ENCODE measurements at regions not wholly inside any gene's neighbourhood (a gene's known extent, or its start where the extent isn't known, plus 50 kb on each side); places are given as distances from the start of the nearest gene placed in this dataset.

DNA sequence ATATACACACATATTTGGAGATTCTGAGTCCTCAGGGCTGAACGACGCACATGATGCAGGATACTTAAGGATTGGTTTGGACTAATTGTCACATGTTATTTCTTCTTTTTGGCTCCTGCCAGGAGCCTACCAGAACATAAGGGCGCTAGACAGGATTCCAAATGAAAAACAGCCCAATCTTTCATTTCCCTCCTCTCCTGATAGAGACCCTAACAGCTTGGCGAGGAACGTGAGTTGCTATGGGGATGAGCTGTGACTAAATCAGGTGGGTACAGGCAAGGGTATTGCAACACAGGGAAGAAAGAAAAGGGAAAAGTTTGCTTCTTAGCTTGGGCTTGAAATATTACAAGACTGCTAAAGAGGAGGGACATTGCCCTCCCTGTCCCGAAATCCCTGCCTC lies 109.9 kb downstream of the AIPL1 start:
- no peak for DNase-seq (ENCODE audit: low spot score)

DNA sequence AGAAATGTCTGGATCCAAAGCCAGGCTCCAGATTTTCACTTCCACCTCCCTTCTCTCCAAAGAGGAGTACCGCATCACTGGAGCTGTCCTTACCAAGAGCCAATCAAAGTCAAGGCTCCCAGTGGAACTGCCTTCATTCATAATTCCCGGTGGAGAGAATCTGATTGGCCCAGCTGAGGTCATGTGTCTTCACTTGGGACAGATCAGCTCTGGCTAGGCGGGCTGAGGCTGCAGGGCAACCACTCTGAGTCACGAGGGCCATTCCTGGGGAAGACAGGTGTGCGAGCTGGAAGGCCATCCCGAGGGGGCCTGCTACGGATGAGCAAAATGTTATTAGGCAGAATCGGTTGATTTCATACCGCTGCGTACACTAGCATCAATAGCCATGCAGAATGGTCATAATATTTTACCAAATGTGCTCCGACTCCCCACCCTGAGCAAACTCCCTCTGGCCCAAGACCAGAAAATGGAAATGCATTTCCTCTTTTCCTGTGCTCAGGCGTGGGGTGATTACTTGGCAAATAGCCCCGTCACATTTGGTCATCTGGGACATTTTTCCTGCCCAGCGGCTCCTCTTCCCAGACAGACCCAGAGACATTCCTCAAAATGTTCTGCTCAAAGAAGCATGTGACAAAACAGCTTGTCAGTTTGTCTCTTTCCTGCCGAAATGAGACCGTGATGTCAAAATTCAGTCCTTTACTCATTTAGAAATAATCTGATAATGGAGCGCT lies 111.1 kb downstream of the AIPL1 start:
- DNase-seq (ENCODE audit: low spot score): no peak

DNA sequence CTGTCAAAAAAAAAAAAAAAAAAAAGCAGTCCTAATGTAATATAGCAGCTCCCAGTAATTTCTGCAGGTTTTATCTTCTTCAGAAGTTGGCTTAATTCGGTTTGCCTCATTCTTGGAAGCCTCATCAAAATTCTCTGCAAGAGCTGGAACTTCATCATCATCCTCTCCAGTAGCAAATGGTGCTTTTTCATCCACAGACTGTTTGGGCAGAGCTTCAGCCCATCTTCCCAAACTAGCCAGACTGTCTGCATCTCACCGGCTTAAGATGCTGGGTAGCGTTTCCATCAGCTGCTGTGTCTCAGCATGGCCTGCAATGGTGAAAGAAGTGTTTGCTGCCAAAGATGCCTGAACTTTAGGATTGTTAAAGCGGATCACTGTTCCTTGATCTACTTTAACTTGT lies 112.6 kb downstream of the AIPL1 start:
- no peak for DNase-seq (ENCODE audit: low spot score)

DNA sequence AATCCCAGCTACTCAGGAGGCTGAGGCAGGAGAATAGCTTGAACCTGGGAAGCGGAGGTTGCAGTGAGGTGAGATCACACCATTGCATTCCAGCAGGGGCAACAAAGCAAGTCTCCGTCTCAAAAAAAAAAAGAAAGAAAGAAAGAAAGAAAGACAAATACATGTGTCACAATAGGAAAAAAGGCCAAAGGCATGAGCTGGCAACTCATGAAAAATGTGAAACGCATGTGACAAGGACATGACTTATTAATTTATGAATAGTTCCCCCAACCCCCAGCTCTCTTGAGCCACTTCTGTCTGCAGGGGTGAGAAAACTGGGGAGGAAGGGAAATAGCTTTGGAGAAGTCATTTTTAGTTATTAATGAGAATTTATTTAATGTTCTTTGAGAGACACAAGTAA lies 120.6 kb downstream of the AIPL1 start:
- no peak for DNase-seq (ENCODE audit: low spot score)

DNA sequence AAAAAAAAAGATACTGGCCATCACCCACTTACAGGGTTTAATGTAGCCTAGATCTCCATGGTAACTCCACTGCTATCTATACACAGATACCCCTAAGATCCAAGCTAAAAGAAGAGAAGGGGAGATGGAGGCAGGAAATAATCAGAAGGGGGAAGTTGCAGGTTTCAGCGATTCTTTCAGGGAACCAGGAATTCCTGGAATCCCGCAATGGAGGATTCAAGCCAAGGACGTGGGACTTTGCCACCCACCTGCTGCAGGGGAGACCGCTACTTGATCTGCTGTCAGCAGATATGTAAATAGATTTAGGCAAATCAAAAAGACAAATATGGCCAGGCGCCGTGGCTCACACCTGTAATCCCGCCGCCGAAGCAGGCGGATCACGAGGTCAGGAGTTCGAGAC lies 121.1 kb downstream of the AIPL1 start:
- DNase-seq (ENCODE audit: low spot score): no peak

DNA sequence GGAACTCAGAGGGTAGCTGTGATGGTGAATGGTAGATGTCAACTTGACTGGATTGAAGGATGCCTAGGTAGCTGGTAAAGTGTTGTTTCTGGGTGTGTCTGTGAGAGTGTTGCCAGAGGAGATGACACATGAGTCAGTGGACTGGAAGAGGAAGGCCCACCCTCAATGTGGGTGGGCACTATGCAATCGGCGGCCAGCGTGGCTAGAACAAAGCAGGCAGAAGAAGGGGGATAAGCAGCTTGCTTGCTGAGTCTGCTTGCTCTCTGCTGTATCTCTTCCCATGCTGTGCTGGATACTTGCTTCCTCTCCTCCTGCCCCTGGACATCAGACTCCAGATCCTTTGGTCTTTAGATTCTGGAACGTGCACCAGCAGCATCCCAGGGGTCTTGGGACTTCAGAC lies 128.1 kb downstream of the AIPL1 start:
- no peak for DNase-seq (ENCODE audit: low spot score)

DNA sequence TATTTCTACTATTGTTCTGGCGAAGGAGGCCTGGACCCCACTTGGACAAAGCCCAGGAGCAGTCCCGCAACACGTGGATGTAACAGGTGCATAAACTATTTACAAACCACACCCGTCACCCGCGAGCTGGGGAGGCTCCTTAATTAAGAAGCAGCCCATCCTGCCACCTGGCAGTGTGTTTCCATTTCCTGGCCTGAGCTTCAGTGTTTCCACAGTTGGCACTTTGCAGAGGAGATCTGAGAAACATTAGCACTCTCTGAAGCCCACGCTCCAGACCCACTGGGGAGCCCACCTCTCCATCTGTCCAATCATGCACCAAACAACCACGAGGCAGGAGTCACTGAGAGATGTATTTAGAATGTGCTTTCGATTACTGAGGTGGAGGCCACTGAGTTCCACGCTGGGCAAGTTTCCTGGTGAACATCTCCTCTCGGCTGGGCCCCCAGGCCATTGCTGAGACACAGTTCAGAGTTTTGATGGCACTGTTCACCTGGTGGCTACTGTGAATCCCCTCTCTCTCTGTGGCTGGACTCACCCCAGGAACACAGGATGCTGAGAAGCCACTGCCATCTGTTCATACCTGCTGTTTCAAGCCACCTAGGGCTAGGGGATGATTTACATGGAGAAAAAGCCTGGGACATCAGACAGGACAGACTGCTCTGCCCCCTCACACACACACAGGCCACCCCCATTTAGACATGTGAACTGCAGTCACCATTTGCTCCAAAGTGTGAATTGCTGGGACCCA lies 129.1 kb downstream of the AIPL1 start:
- no peak for DNase-seq (ENCODE audit: low spot score)

DNA sequence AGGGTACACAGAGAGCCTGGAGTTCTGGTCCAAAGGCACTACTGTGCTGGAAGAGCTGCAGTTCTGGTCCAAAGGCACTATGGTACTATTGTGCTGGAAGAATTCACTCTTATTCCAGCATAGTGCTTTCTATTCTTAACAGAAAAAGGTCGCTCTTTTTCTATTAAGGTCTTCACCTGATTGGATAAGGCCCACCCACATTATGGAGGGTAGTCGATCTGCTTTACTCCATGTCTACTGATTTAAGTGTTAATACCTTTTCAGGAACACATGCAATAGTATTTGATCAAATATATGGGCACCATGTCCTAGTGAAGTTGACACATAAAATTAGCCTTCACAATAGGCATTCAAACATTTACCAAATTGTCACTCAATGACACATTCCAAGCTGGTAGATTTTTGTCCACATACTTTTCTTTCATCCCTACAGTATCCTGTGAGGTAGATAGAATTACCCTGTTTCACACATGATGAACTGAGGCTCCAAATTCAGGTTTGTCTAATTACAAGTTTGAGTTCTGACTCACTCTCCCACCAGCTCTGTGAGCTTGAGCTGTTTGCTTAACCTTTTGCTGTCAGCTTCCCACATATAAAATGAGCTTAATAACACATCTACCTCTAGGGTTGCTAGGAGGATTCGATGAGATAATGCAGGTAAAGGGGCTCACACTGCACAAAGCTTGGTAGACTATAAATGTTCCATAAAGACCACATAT lies 129.9 kb downstream of the AIPL1 start:
- no peak for DNase-seq (ENCODE audit: low spot score)

DNA sequence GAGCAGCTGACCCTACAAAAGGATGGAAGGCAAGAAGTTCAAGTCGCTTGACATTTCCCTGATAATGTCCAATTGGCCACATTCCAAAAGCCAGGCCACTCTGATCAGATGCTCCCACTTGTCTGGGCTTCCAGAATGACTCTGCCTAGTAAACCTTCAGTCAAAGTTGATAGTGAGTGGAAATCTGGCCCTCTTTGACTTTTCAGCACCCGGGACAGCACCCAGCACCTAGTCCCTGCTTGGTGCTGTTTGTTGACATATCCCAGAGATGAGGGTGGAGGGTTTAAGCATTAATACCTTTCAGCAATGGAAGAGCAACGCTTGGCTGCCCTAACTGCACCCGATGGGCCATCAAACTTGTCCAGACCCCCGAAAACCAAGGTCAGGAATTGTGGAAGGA lies 131.3 kb downstream of the AIPL1 start:
- peak; percentile 43 for DNase-seq (ENCODE audit: low spot score)

DNA sequence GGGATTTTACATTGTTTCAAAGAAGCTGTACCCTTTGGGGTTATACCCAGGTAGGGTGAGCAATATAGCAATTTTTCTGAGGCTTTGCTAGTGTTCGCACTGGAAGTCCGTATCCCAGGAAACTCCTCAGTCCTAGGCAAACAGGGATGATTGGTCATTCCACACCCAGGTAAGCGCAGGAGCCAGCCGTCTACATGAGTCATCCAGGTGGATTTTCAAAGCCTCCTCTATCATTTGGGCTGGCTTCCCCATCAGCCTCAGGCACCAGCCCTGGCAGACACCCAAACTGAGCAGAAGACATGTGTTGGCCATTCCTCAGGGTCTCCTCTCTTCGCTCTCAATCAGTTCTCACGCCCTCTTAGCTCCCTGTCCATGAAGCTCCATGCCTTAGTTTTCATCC lies 135.6 kb downstream of the AIPL1 start:
- no peak for DNase-seq (ENCODE audit: low spot score)

DNA sequence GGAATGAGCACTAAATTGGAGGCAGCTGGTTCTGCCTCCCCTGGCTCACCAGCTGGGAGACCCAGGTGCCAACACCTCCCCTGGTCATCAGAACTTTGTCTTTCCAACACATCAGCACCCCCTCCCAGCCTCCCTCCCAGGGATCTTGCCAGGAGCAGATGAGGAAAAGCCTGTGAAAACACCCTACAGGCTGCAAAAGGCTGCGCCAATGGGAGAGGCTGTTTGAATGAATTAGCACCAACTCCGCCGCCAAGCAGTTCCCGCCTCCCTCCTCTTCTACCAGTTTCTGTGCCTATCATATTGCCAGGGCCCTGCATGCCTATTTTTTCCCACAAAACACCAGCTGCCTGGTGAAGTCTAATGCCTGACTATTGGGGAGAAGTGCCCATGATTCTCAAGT lies 137.0 kb downstream of the AIPL1 start:
- no peak for DNase-seq (ENCODE audit: low spot score)

DNA sequence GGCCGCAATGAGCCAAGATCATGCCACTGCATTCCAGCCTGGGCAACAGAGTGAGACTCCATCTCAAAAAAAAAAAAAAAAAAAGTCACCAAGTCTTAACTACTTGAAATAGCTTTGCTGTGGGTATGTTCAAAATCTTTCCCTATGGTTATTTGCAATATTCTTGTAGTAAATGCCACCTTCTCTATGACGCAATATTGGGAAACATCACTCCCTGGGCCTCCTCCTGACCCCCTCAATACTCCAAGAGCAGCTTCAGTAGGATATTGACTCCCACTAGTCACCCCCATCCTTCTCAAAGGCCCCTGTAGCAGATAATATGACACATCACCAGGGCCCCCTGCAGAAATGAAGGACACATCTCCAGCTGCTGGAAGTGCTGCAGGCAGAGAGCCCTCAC lies 137.8 kb downstream of the AIPL1 start:
- no peak for DNase-seq (ENCODE audit: low spot score)

DNA sequence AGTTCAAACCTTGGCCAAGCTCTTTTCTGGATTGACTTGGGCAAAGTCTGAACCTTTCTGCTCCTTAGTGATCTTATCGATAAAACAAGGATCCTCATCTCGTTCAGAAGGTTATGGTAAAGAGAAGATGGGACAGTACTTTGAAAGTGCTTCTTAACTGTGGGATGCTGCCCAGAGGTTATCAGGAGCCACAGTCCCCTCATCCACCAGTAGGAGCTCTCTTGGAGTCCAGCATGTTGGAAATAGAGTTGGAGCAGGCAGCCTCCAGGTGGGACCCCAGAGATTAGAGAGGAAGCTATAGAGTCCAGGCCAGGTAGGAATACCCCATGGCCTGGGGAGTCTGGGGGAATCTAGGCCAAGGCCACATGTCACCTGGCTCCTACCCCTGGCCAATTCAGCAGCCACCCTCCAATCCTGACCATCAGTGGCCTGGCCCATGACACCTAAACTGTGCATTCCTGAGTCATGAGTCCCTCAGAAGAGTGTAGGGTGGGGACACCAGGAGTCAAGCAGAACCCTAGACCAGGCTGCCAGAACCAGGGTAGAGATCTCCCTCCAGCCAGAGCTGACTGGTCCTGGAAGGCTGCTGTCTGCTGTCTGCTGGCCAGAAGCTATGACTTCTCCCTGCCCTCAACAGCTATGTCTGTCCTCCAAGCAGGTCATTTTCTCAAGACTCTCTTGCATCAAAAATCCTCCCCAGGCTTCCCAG lies 144.3 kb downstream of the AIPL1 start:
- no peak for DNase-seq (ENCODE audit: low spot score)

DNA sequence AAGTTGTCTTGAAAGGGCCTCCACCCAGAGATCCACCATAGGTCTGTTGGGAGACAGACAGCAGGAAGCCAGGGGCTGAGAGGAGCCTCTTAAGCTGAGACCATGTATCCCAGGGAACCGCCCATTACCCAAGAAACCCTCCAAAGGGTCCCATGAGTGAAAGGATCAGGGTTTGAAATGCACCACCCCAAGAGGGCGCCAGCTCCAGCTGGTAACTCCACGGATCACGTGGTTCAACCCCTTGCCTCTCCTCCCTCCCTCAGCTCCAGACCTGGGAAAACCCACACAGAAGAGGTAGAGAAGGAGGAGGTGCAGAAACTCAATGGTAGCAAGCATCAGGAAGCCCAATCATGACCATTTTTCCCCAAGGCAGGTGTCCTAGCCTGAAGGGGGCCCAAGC lies 148.7 kb downstream of the AIPL1 start:
- no peak for DNase-seq (ENCODE audit: low spot score)

DNA sequence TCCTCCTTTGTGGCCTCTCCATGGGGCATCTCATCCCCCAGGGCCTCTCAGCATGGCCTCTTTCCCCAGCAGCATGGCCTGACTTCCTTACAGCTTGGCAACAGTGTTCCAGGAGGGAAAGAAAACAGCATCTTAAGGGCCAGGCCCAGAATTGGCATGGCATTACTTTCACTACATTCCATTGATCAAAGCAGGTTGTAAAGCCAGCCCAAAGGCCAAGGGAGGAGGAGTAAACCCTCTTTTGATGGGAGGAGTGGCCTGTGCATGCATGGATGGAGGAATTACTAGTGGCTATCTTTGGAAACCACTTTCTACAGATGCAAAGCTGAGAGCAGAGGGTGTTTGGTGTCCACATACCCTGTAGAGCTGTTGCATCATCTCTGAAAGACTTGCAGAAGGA lies 149.4 kb downstream of the AIPL1 start:
- no peak for DNase-seq (ENCODE audit: low spot score)

DNA sequence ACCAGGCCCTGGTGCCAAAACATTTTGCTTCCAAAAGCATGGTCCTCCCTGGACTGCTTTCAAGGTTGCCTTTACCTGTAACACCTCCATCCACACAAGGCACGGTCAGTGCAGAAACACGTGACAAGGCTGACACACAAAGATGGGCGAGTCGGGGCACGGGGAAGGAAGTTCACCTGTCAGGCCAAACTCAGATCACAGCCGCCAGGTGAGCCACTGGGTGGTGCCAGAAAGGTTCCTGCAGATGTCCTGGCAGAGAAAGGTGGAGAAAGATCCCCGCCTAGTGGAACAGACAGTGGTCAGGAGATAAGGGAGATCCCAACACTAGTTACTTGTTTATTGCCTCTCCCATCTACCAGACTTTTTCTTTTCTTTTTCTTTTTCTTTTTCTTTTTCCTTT lies 155.3 kb downstream of the AIPL1 start:
- DNase-seq (ENCODE audit: low spot score): no peak

DNA sequence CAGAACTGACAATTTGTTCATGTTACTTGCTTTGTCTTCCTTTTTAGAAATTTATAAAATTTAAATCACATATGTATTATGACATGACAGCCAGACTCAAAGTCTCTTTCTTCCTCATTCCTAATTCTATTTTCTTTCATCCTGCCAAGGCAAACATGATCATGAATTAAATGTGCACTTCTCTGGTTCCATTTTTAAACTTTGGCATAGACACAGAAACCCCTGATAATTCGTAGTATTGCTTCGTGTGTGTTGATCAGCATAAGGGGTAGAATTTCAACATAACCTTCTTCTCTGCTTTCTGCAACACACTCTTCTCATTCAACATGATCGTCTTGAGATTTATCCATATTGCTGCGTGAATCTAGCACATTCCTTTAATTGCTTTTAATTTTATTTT lies 156.5 kb downstream of the AIPL1 start:
- DNase-seq (ENCODE audit: low spot score): no peak

DNA sequence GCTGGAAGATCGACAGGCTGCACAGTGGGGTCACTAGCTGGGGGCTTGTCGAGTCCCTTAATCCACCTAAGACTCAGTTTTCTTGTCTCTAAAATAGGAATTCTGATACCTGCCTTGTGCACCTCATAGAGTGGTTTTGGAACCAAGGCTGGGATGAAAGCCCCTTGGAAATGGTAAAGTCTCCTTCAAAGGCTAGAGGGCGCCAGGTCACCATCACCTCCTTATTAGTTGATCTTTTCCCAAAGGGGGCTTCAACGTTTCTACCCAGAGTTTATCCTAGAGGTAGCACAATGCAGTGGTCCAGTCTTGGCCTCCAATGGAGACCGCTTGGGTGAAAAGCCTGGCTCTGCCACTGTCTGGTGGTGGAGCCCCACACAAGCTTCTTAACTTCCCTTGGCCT lies 158.2 kb downstream of the AIPL1 start:
- DNase-seq (ENCODE audit: low spot score): no peak

DNA sequence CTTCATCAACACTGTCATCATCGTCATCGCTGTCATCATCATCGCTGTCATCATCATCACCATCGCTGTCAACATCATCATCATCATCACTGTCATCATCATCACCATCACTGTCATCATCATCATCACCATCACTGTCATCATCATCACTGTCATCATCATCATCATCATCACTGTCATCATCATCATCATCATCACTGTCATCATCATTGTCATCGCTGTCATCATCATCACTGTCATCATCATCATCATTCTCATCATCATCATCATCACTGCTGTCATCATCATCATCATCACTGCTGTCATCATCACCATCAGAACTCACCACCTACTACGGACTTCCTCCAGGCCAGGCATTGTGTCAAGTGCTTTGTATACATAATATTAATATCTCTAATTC lies 160.6 kb downstream of the AIPL1 start:
- no peak for DNase-seq (ENCODE audit: low spot score)

DNA sequence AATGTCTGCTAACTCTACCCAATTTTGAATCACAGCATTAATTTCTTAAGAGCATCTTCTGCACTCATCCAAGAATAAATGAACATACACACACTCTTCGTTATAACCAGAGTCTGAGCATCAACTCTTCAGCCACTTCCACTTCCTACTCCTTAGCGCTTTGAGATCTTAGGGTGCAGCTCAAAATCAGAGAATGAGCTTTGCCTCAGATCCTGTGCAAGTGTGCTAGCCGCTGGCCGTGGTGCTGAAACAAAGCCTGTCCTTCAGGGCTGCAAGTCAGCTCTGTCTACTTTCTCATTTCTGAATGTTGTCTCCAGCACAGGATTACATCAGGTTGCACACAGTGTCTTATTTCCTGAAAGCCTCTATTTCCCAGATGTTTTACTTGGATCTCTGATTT lies 165.4 kb downstream of the AIPL1 start:
- peak; percentile 44 for DNase-seq (ENCODE audit: low spot score)

DNA sequence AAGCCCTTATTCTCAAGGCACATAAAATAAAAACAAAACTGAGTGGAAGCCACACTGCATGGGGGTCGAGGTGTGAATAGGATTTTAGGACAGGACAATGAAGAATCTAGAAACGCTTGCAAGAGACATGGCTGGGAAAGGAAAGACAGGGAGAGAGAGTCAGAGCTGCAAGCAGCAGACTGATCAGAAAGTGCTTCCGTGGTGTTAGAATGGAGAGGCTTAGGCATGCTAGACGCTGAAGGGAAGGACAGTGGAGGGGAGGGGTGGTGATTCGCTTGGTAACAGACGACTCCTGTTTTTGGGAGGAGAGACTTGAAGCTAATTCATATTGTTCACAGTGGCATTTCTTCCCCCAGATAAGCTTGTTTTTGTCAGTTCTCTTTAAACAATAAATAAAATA lies 173.5 kb downstream of the AIPL1 start:
- no peak for DNase-seq (ENCODE audit: low spot score)

DNA sequence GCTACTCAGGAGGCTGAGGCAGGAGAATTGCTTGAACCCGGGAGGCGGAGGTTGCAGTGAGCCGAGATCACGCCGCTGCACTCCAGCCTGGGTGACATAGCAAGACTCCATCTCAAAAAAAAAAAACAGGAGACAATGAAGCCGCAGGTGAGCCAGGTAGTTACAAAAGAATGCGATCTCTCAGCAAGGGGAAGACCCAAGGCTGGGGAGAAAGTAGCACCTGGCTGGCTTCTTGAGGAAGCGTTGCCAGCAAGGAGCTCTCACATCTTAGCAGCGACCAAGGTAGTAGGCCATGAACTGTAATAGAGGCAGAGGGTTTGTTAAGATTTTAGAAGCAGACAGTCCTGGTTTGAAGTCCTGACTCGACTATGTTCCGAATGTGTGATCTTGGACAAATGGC lies 175.0 kb downstream of the AIPL1 start:
- DNase-seq (ENCODE audit: low spot score): no peak

DNA sequence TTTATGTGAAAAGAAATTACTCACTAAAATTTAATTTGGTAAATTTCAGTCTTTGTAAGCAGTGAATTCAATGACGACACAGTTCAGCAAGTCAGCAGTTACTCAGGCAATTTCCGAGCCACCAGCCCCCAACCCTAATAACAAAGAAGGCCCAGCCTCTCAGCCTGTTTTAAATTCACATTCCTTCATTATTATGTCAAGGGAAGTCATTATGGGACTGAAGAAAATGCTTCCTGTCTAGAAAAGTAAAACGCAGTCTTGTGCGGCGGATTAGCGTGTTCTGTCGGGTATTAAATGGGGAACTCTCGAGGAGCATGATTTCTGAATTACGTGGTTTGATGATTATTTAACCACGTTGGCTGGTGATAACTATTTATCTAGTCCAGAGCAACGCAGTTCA lies 177.6 kb downstream of the AIPL1 start:
- DNase-seq (ENCODE audit: low spot score): no peak

All from AG08395 (cell line).